ENCODE measurements at regions not wholly inside any gene's neighbourhood (a gene's known extent, or its start where the extent isn't known, plus 50 kb on each side); places are given as distances from the start of the nearest gene placed in this dataset.

DNA sequence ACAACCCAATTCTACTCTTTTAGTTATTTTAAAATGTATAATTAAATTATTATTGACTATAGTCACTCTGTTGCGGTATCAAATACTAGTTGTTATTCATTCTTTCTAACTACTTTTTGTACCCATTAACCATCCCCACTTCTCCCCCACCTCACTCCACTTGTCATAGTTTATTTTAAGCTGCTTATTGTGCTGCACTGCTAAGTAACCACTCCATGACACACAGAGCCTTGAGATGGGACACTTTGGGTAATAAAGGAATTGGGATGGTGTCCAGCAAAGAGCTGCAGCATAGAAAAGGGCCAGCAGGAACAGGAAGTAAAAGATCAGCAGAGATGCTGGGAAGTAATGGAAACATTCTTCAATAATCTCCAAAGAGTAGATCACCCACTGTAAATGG is 123.0 kb downstream of the RPS29 start:
- DNase-seq = no peak
- H3K9ac ChIP-seq (ENCODE audit: extremely low read depth, insufficient read length, low read length) = no peak overlapping the region
- no peak overlapping the region for H4K91ac ChIP-seq (ENCODE audit: insufficient read length, low read depth, low read length)
- no peak overlapping the region for H4K8ac ChIP-seq (replicated peaks; ENCODE audit: insufficient read length, low read depth, low read length)
- H2AK5ac ChIP-seq (ENCODE audit: insufficient read length, low read length) = no peak overlapping the region
- H3K79me2 ChIP-seq (ENCODE audit: insufficient read depth, low read length) = no peaks in the 10 kb centered on the region
- H3T11ph ChIP-seq (ENCODE audit: low read length) = no peak overlapping the region
- H3K4me1 ChIP-seq (ENCODE audit: insufficient read depth, low read length) = peaks cover 2% of the 10 kb centered on the region; the same call in 1 of the 2 replicates
- H2BK15ac ChIP-seq (ENCODE audit: low read depth, low read length) = no peak overlapping the region
- no peak overlapping the region for H3K4ac ChIP-seq (ENCODE audit: low read depth, low read length)
- no peaks in the 10 kb centered on the region for H3K79me1 ChIP-seq (ENCODE audit: insufficient read depth, low read depth, low read length, poor library complexity, severe bottlenecking)
- no peak overlapping the region for H2BK20ac ChIP-seq (ENCODE audit: low read depth, low read length, poor library complexity, severe bottlenecking)
- H3K56ac ChIP-seq (ENCODE audit: insufficient read length, low read depth, low read length) = no peak overlapping the region
- H3K27ac Mint-ChIP-seq = no peak overlapping the region
- H3K36me3 Mint-ChIP-seq (ENCODE audit: insufficient read depth in 1 of 3, low read depth in 3 of 3) = no peaks in the 10 kb centered on the region; a peak in 1 of 7 replicates
- no peak overlapping the region for H3K4me3 Mint-ChIP-seq
- H3K27me3 Mint-ChIP-seq (ENCODE audit: low read depth) = no peaks in the 10 kb centered on the region
- H2AFZ ChIP-seq (ENCODE audit: low read length) = no peak overlapping the region
- H3K4me2 ChIP-seq (ENCODE audit: insufficient read depth, insufficient read length, low read length) = no peak overlapping the region
- no peaks in the 10 kb centered on the region for H4K20me1 ChIP-seq (ENCODE audit: control insufficient read depth, insufficient read depth, insufficient read length)
- H3K23me2 ChIP-seq (ENCODE audit: insufficient read length, low read depth, low read length, poor library complexity, severe bottlenecking) = no peaks in the 10 kb centered on the region
- H3K4me1 Mint-ChIP-seq = peaks cover 17 to 28% of the 10 kb centered on the region in 2 experiments
- no peak overlapping the region for H4K5ac ChIP-seq (ENCODE audit: insufficient read length, low read depth, low read length)
- no peak overlapping the region for H3K23ac ChIP-seq (ENCODE audit: insufficient read length, low read depth, low read length)
- WGBS (ENCODE audit: extremely low coverage, insufficient read length, low lambda C conversion rate) = no CpG with 5 or more reads among the region's 1 CpG
- no peaks in the 10 kb centered on the region; a peak in 1 of 5 replicates for H3K9me3 Mint-ChIP-seq
- H2BK5ac ChIP-seq (ENCODE audit: insufficient read length, low read length) = no peak overlapping the region
- no peak overlapping the region for H2BK120ac ChIP-seq (ENCODE audit: low read depth, low read length, poor library complexity, severe bottlenecking)
- H3K9me3 ChIP-seq (ENCODE audit: control insufficient read depth, low read depth, low read length) = no peaks in the 10 kb centered on the region
- no peak overlapping the region for H3K18ac ChIP-seq (ENCODE audit: insufficient read length, low read depth, low read length)
- H3K27ac ChIP-seq (ENCODE audit: insufficient read length, low read depth, low read length) = no peak overlapping the region
- H2BK12ac ChIP-seq (ENCODE audit: insufficient read length, low read depth, low read length) = no peak overlapping the region
- H3K27me3 ChIP-seq (ENCODE audit: insufficient read depth, low read length) = no peaks in the 10 kb centered on the region; the same call in 1 of the 2 replicates
- no peak overlapping the region for H3K14ac ChIP-seq (ENCODE audit: insufficient read depth, low read length)
- TF ChIP-seq CTCF (conservative IDR thresholded peaks at IDR 0.05) = no peak

All from H9 (cell line).